Spleen (tissue), 11 donors: ENCODE measurements at regions not wholly inside any gene's neighbourhood (a gene's known extent, or its start where the extent isn't known, plus 50 kb on each side); places are given as distances from the start of the nearest gene placed in this dataset.

Source experiments
- DNase-seq: peaks from one replicate; pipeline ENCODE4 v3.0.0-alpha.2; 2020
- H3K27ac ChIP-seq, 8 donors: fragments of 200-600 bp; sonication (generic) in 7 of 8; 1 replicate in 4 of 8; 2 replicates in 4 of 8; pipeline versions ENCODE4 v1.5.0 to v1.8.0; 2016 to 2021; ENCODE audit warnings: inconsistent platforms in 4 of 8, mild to moderate bottlenecking in 4 of 8, moderate library complexity in 1 of 8
- H3K27me3 ChIP-seq, 7 donors: fragments of 200-600 bp; sonication (generic) in 6 of 7; replicated peaks in 1 of 7; 1 replicate in 4 of 7; 2 replicates in 3 of 7; pipeline versions ENCODE4 v1.5.0 to v1.8.0; 2016 to 2021; ENCODE audit warnings: inconsistent platforms in 3 of 7, mild to moderate bottlenecking in 1 of 7
- H3K36me3 ChIP-seq, 6 donors: fragments of 200-600 bp; sonication (generic) in 5 of 6; 1 replicate in 4 of 6; 2 replicates in 2 of 6; pipeline versions ENCODE4 v1.5.0 to v1.8.0; 2016 to 2021; ENCODE audit warnings: inconsistent platforms in 2 of 6
- H3K4me1 ChIP-seq, 6 donors: fragments of 200-600 bp; sonication (generic) in 5 of 6; 1 replicate in 3 of 6; 2 replicates in 3 of 6; pipeline versions ENCODE4 v1.5.0 to v1.8.0; 2016 to 2021; ENCODE audit warnings: inconsistent platforms in 3 of 6
- H3K4me3 ChIP-seq, 8 donors: fragments of 200-600 bp; sonication (generic) in 7 of 8; 1 replicate in 4 of 8; 2 replicates in 4 of 8; pipeline versions ENCODE4 v1.5.0 to v1.8.0; 2016 to 2021; ENCODE audit warnings: inconsistent platforms in 4 of 8, mild to moderate bottlenecking in 4 of 8, moderate library complexity in 2 of 8
- H3K9me3 ChIP-seq, 8 donors: fragments of 200-600 bp; sonication (generic) in 7 of 8; 1 replicate in 4 of 8; 2 replicates in 4 of 8; pipeline versions ENCODE4 v1.5.0 to v1.8.0; 2016 to 2021; ENCODE audit warnings: inconsistent platforms in 4 of 8
- CTCF ChIP-seq, 11 experiments: fragments of 200-600 bp in 7 of 11; fragments of 450-650 bp in 4 of 11; sonication (generic) in 4 of 11; IDR thresholded peaks in 8 of 11; conservative IDR thresholded peaks in 3 of 11; 1 replicate in 7 of 11; 2 replicates in 4 of 11; pipeline versions ENCODE4 v1.4.0 to v1.8.0; 2016 to 2021; ENCODE audit warnings: antibody characterized with exemption in 11 of 11, inconsistent platforms in 4 of 11, mild to moderate bottlenecking in 1 of 11
- POLR2A ChIP-seq, 3 donors: fragments of 450-650 bp; IDR thresholded peaks; one replicate each; pipeline ENCODE4 v1.5.1; 2017; ENCODE audit warnings: antibody characterized with exemption in 3 of 3, mild to moderate bottlenecking in 1 of 3
- POLR2AphosphoS5 ChIP-seq, 3 donors: sonication (generic); formaldehyde crosslinking; IDR thresholded peaks; one replicate each; pipeline ENCODE4 v1.5.1; 2017; ENCODE audit warnings: antibody characterized with exemption in 3 of 3
- WGBS, 5 donors: extraction: QIAGEN DNeasy Blood & Tissue Kit in 3 of 5; methylation state at CpG; one replicate each; pipeline versions ENCODE4 v1.1.5 to v1.1.7; 2013 to 2018; 5-methylcytosine and 5-hydroxymethylcytosine counted together
- intact Hi-C: fragments of 100-400 bp; cut with DNase I; formaldehyde crosslinking; loops from one replicate; pipeline ENCODE4 v1.15.0; 2023; ENCODE audit warnings: low total_unique reads
- donor health status: healthy with polysubstance abuse.
- donor health status: DM: no; HTN: no; CAD: no; lungs with moderate emphysema.
- donor health status: DM: no; HTN: no; CAD: no.
- donor health status: Bipolar disorder and iron deficiency.
- donor health status: healthy.
- donor health status: DM: no; HTN: no; CAD: no.
- donor health status: DM: yes; HTN: yes; CAD: no.

GRCh38 chr3:194824701-194825111 lies 139.0 kb downstream of the FAM43A start:
- H3K27ac ChIP-seq, result no peak overlapping the region
- TF ChIP-seq POLR2AphosphoS5 (IDR thresholded peaks at IDR 0.05), result no peak
- no peak for TF ChIP-seq POLR2A (IDR thresholded peaks at IDR 0.05)
- TF ChIP-seq CTCF (IDR thresholded peaks at IDR 0.05 in 8 of 11, conservative IDR thresholded peaks at IDR 0.05 in 3 of 11), result no peak
- no peaks in the 10 kb centered on the region for H3K27me3 ChIP-seq
- no peak overlapping the region for H3K4me3 ChIP-seq
- peak; percentile 57 for DNase-seq
- H3K9me3 ChIP-seq, result no peaks in the 10 kb centered on the region
- 79 to 87% (median 83%) methylated on average over 12 to 15 of the region's 15 CpGs for WGBS, 5 donors
- no peaks in the 10 kb centered on the region for H3K36me3 ChIP-seq
- intact Hi-C loops, result no loop called here
- no peaks in the 10 kb centered on the region for H3K4me1 ChIP-seq

GRCh38 chr3:194826594-194826993 lies 140.9 kb downstream of the FAM43A start:
- intact Hi-C loops, result no loop called here
- Histone ChIP-seq H3K36me3 (no peaks in the 10 kb centered on the region), H3K4me3 (no peak overlapping the region), H3K27ac (no peak overlapping the region), H3K27me3 (no peaks in the 10 kb centered on the region), H3K9me3 (no peaks in the 10 kb centered on the region), H3K4me1 (no peaks in the 10 kb centered on the region)
- WGBS, 5 donors, result 87 to 93% (median 92%) methylated on average over 6 of the region's 6 CpGs
- DNase-seq, result peak; percentile 6
- TF ChIP-seq POLR2AphosphoS5 (IDR thresholded peaks at IDR 0.05) (no peak), POLR2A (IDR thresholded peaks at IDR 0.05) (no peak), CTCF (IDR thresholded peaks at IDR 0.05 in 8 of 11, conservative IDR thresholded peaks at IDR 0.05 in 3 of 11) (no peak)

GRCh38 chr3:194827486-194827885 lies 141.8 kb downstream of the FAM43A start:
- no peak for TF ChIP-seq POLR2AphosphoS5 (IDR thresholded peaks at IDR 0.05)
- no peak for TF ChIP-seq POLR2A (IDR thresholded peaks at IDR 0.05)
- no peak for TF ChIP-seq CTCF (IDR thresholded peaks at IDR 0.05 in 8 of 11, conservative IDR thresholded peaks at IDR 0.05 in 3 of 11)
- H3K4me1 ChIP-seq, result no peaks in the 10 kb centered on the region
- DNase-seq, result no peak
- 87 to 91% (median 88%) methylated on average over 1 of the region's 1 CpG for WGBS, 5 donors
- no peak overlapping the region for H3K4me3 ChIP-seq
- H3K27ac ChIP-seq, result no peak overlapping the region
- intact Hi-C loops, result no loop called here
- no peaks in the 10 kb centered on the region for H3K27me3 ChIP-seq
- no peaks in the 10 kb centered on the region for H3K9me3 ChIP-seq
- H3K36me3 ChIP-seq, result no peaks in the 10 kb centered on the region

- H3K4me1 ChIP-seq, result no peaks in the 10 kb centered on the region
- H3K4me3 ChIP-seq, result no peak overlapping the region
- H3K27ac ChIP-seq, result no peak overlapping the region
- DNase-seq, result no peak
- WGBS, 5 donors, result 79 to 86% (median 83%) methylated on average over 6 of the region's 6 CpGs
- TF ChIP-seq POLR2A (IDR thresholded peaks at IDR 0.05), result no peak
- no peak for TF ChIP-seq POLR2AphosphoS5 (IDR thresholded peaks at IDR 0.05)
- no peak for TF ChIP-seq CTCF (IDR thresholded peaks at IDR 0.05 in 8 of 11, conservative IDR thresholded peaks at IDR 0.05 in 3 of 11)
- no peaks in the 10 kb centered on the region for H3K27me3 ChIP-seq
- no peaks in the 10 kb centered on the region for H3K9me3 ChIP-seq
- no peaks in the 10 kb centered on the region for H3K36me3 ChIP-seq
- intact Hi-C loops, result no loop called here
Observed at GRCh38 chr3:194828116-194828515, 142.4 kb downstream of the FAM43A start.
